ENCODE measurements at regions not wholly inside any gene's neighbourhood (a gene's known extent, or its start where the extent isn't known, plus 50 kb on each side); places are given as distances from the start of the nearest gene placed in this dataset.
A peak's percentile ranks its signal among the peaks of the same experiment; 100 is the strongest.

DNA sequence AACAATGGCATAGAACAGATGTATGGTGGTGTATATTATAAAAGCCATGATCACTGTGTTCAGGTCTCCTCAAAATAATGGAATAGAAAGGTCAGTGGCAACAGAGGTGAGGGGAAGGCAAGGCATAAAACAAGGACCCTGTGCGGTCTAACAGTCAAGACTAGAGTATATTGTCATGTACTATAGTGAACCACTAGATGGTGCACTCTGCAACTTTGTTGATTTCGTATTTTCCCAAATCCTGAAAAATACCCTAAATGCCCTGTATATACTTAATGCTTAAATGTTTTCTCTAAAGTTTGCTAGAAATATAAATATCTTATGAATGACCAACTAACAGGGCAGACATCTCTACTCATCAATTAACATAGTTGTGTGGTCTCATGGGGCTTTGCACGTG lies 453.0 kb downstream of the PCDH11X start:
- no peak overlapping the region for H4K8ac ChIP-seq (ENCODE audit: low read depth in 2 of 2, low read length in 2 of 2)
- no peaks in the 10 kb centered on the region for H3K4me1 ChIP-seq (ENCODE audit: control insufficient read depth, insufficient read depth, low read length)
- DNase-seq (peak; percentile 2), ATAC-seq (ENCODE audit: low read depth) (peak; percentile 51; the same call in 1 of the 2 replicates)
- no peak overlapping the region for H3K27ac ChIP-seq (ENCODE audit: insufficient read depth, low read length)
- H2AK5ac ChIP-seq (ENCODE audit: low read depth, low read length): no peak overlapping the region
- no peak overlapping the region for H2BK20ac ChIP-seq (ENCODE audit: low read depth, low read length)
- no peak overlapping the region for H4K5ac ChIP-seq (ENCODE audit: low read depth, low read length)
- in situ Hi-C loops (cut with MboI; ENCODE audit: low sequenced_read_pairs) (no loop called here), intact Hi-C loops (cut with micrococcal nuclease) (loop anchor here (5.0 to 10.0 kb wide), 2 partner anchors 1193 to 1305 kb away; no protein-coding TSS in a partner anchor), dilution Hi-C loops (cut with HindIII; ENCODE audit: low sequenced_read_pairs, unreplicated experiment) (no loop called here)
- no peaks in the 10 kb centered on the region for H3K36me3 ChIP-seq (ENCODE audit: control insufficient read depth, insufficient read depth, low read length)
- H3K56ac ChIP-seq (ENCODE audit: extremely low read depth, insufficient read depth, low read length): no peak overlapping the region
- no peaks in the 10 kb centered on the region for H4K20me1 ChIP-seq (ENCODE audit: insufficient read depth, low read length)
- no peak overlapping the region for H3K4ac ChIP-seq (ENCODE audit: low read depth, low read length)
- H3K27me3 ChIP-seq (ENCODE audit: control insufficient read depth, insufficient read depth, low read length): no peaks in the 10 kb centered on the region
- H3K14ac ChIP-seq (replicated peaks; ENCODE audit: low read depth, low read length): no peak overlapping the region
- no peak overlapping the region for H2BK5ac ChIP-seq (ENCODE audit: low read depth, low read length, poor library complexity, severe bottlenecking)
- H3K4me3 ChIP-seq (ENCODE audit: insufficient read depth, low read depth, low read length): no peak overlapping the region
- no peaks in the 10 kb centered on the region for H3K9me3 ChIP-seq (ENCODE audit: control insufficient read depth, insufficient read depth, low read length)
- H3K23ac ChIP-seq (ENCODE audit: low read depth, low read length): no peak overlapping the region
- H2AK9ac ChIP-seq (replicated peaks; ENCODE audit: low read depth, low read length, poor library complexity): no peak overlapping the region
- H4K91ac ChIP-seq (ENCODE audit: insufficient read depth, low read depth, low read length): no peak overlapping the region
- BruUV-seq (replicated peaks): no TSS peak
- H3K18ac ChIP-seq (ENCODE audit: low read depth, low read length): no peak overlapping the region
- no peak overlapping the region for H2BK15ac ChIP-seq (ENCODE audit: low read depth, low read length)
- H2BK120ac ChIP-seq (ENCODE audit: low read depth, low read length): no peak overlapping the region
- no peak overlapping the region for H3K4me2 ChIP-seq (ENCODE audit: low read depth, low read length)
- TF ChIP-seq BHLHE40 (IDR thresholded peaks at IDR 0.05; ENCODE audit: low read depth, low read length) (no peak), RAD21 (IDR thresholded peaks at IDR 0.05; ENCODE audit: low read length) (peak; percentile 42), POLR2A (IDR thresholded peaks at IDR 0.05; ENCODE audit: low read depth, low read length) (no peak), MAFK (IDR thresholded peaks at IDR 0.05; ENCODE audit: low read depth, low read length) (no peak)
- TF ChIP-seq, protein P1, sequence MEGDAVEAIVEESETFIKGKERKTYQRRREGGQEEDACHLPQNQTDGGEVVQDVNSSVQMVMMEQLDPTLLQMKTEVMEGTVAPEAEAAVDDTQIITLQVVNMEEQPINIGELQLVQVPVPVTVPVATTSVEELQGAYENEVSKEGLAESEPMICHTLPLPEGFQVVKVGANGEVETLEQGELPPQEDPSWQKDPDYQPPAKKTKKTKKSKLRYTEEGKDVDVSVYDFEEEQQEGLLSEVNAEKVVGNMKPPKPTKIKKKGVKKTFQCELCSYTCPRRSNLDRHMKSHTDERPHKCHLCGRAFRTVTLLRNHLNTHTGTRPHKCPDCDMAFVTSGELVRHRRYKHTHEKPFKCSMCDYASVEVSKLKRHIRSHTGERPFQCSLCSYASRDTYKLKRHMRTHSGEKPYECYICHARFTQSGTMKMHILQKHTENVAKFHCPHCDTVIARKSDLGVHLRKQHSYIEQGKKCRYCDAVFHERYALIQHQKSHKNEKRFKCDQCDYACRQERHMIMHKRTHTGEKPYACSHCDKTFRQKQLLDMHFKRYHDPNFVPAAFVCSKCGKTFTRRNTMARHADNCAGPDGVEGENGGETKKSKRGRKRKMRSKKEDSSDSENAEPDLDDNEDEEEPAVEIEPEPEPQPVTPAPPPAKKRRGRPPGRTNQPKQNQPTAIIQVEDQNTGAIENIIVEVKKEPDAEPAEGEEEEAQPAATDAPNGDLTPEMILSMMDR (conservative IDR thresholded peaks at IDR 0.05; ENCODE audit: low read depth, low read length): peak; percentile 42
- POLR2A ChIA-PET (ENCODE audit: unreplicated experiment): no interaction called here
- H3K9ac ChIP-seq (ENCODE audit: low read depth, low read length): no peak overlapping the region
- H3K9me1 ChIP-seq (ENCODE audit: insufficient read depth, low read length): no peaks in the 10 kb centered on the region
- no peak overlapping the region for H2AFZ ChIP-seq (replicated peaks; ENCODE audit: low read length, poor library complexity)
- no peaks in the 10 kb centered on the region for H3K79me1 ChIP-seq (ENCODE audit: low read depth in 1 of 2, low read length in 2 of 2)
- no CpG with 5 or more reads among the region's 3 CpGs for WGBS, 2 experiments (ENCODE audit: extremely low coverage in 2 of 2, insufficient read length in 1 of 2)
- CTCF ChIA-PET: no interaction called here
